Endothelial cell of umbilical vein (primary cell): ENCODE measurements at regions not wholly inside any gene's neighbourhood (a gene's known extent, or its start where the extent isn't known, plus 50 kb on each side); places are given as distances from the start of the nearest gene placed in this dataset.
A peak's percentile ranks its signal among the peaks of the same experiment; 100 is the strongest.

Experiments used
- BruUV-seq: library from RNA; stranded (reverse); fragments of 400-500 nt; replicated peaks from 2 replicates; lab custom pipeline; 2021; lab: Mats Ljungman, UMichigan
- CTCF ChIA-PET: fragments of 300-600, 350-600 bp; sonication (Branson Sonifier 250); formaldehyde crosslinking; loops from one replicate; lab custom pipeline; 2021; ENCODE audit warnings: antibody characterized with exemption, inconsistent platforms; lab: Charles Lee
- POLR2A ChIA-PET: fragments of 300-600, 350-600 bp; sonication (Branson Sonifier 250); formaldehyde crosslinking; loops from one replicate; lab custom pipeline; 2021; ENCODE audit warnings: antibody characterized with exemption, inconsistent platforms; lab: Charles Lee
- DNase-seq: peaks from one replicate; pipeline ENCODE4 v3.0.0-alpha.2; 2011; ENCODE audit warnings: low read depth, low spot score
- FAIRE-seq: peaks from 2 replicates; lab custom pipeline; 2011; peaks lifted over from hg19 to GRCh38; lab: Jason Lieb, UNC
- H2AFZ ChIP-seq: 2 replicates; pipeline ENCODE4 v1.6.0; 2012; ENCODE audit warnings: low read depth, low read length, control low read depth, inconsistent platforms
- H3K27ac ChIP-seq: 2 replicates; pipeline ENCODE4 v1.5.1; 2011; ENCODE audit warnings: low read depth, mild to moderate bottlenecking, control low read depth, low read length, moderate library complexity; ENCODE audit not compliant: insufficient read depth
- H3K27me3 ChIP-seq, 2 experiments: 2 replicates each; pipeline versions ENCODE4 v1.6.0 to v1.6.1; 2011; ENCODE audit warnings: low read length in 2 of 2, mixed read lengths in 1 of 2; ENCODE audit not compliant: control insufficient read depth in 2 of 2, insufficient read depth in 2 of 2
- H3K36me3 ChIP-seq, 2 experiments: 2 replicates in 1 of 2; 3 replicates in 1 of 2; pipeline ENCODE4 v1.5.1; 2011; ENCODE audit warnings: low read length in 2 of 2, mild to moderate bottlenecking in 1 of 2, moderate library complexity in 1 of 2; ENCODE audit not compliant: control insufficient read depth in 2 of 2, insufficient read depth in 2 of 2; ENCODE audit errors: extremely low read depth in 1 of 2
- H3K4me1 ChIP-seq: 3 replicates; pipeline ENCODE4 v1.5.1; 2011; ENCODE audit warnings: mild to moderate bottlenecking, low read length; ENCODE audit not compliant: control insufficient read depth, insufficient read depth; ENCODE audit errors: extremely low read depth
- H3K4me2 ChIP-seq: 2 replicates; pipeline ENCODE4 v1.6.1; 2011; ENCODE audit warnings: low read length, control low read depth, mixed read lengths; ENCODE audit not compliant: insufficient read depth
- H3K4me3 ChIP-seq, 3 experiments: fragments of 200-600 bp in 1 of 3; sonication (generic), shearing (Covaris generic) in 1 of 3; replicated peaks in 1 of 3; 2 replicates each; pipeline ENCODE4 v1.5.1; 2011 to 2016; ENCODE audit warnings: control low read depth in 3 of 3, low read length in 3 of 3, mild to moderate bottlenecking in 2 of 3, inconsistent platforms in 1 of 3, low read depth in 1 of 3, moderate library complexity in 1 of 3; ENCODE audit not compliant: insufficient read depth in 1 of 3
- H3K79me2 ChIP-seq: 2 replicates; pipeline ENCODE4 v1.6.0; 2012; ENCODE audit warnings: low read length, inconsistent platforms; ENCODE audit not compliant: control insufficient read depth, insufficient read depth
- H3K9ac ChIP-seq: replicated peaks from 2 replicates; pipeline ENCODE3; 2011; ENCODE audit warnings: low read length, control low read depth; ENCODE audit not compliant: insufficient read depth; ENCODE audit errors: extremely low read depth
- H3K9me1 ChIP-seq: replicated peaks from 3 replicates; pipeline ENCODE4 v1.6.0; 2011; ENCODE audit warnings: mild to moderate bottlenecking, low read length; ENCODE audit not compliant: control insufficient read depth, insufficient read depth; ENCODE audit errors: extremely low read depth
- H3K9me3 ChIP-seq: replicated peaks from 2 replicates; pipeline ENCODE4 v1.5.1; 2012; ENCODE audit warnings: low read length, inconsistent platforms; ENCODE audit not compliant: control insufficient read depth, insufficient read depth
- H4K20me1 ChIP-seq: replicated peaks from 2 replicates; pipeline ENCODE3; 2011; ENCODE audit warnings: mild to moderate bottlenecking, low read length; ENCODE audit not compliant: control insufficient read depth, insufficient read depth; ENCODE audit errors: extremely low read depth
- CTCF ChIP-seq, 2 donors: IDR thresholded peaks; 1 replicate in 1 of 2; 2 replicates in 1 of 2; pipeline ENCODE4 v1.5.1; 2011; ENCODE audit warnings: low read length in 2 of 2, mild to moderate bottlenecking in 2 of 2, moderate library complexity in 2 of 2, control low read depth in 1 of 2, inconsistent platforms in 1 of 2, low read depth in 1 of 2; ENCODE audit not compliant: insufficient read depth in 1 of 2; ENCODE audit errors: extremely low read depth in 1 of 2
- EZH2 ChIP-seq: IDR thresholded peaks from 2 replicates; pipeline ENCODE4 v1.6.1; 2012; ENCODE audit warnings: borderline replicate concordance, low read depth, mild to moderate bottlenecking, moderate library complexity, low read length, inconsistent platforms; ENCODE audit not compliant: severe bottlenecking
- FOS ChIP-seq: IDR thresholded peaks from 2 replicates; pipeline ENCODE4 v1.6.1; 2011; ENCODE audit warnings: mild to moderate bottlenecking, low read length, moderate library complexity, borderline replicate concordance; ENCODE audit not compliant: insufficient read depth
- GATA2 ChIP-seq: IDR thresholded peaks from 2 replicates; pipeline ENCODE4 v1.7.0; 2011; ENCODE audit warnings: low read depth, mild to moderate bottlenecking, moderate library complexity, mixed read lengths, low read length; ENCODE audit not compliant: insufficient read length, insufficient read depth
- JUN ChIP-seq: IDR thresholded peaks from 2 replicates; pipeline ENCODE4 v1.6.1; 2011; ENCODE audit warnings: borderline replicate concordance, low read depth; ENCODE audit not compliant: insufficient read length, insufficient read depth
- MYC ChIP-seq: IDR thresholded peaks from one replicate; pipeline ENCODE4 v1.6.1; 2011; ENCODE audit warnings: mild to moderate bottlenecking, low read depth, low read length
- POLR2A ChIP-seq: IDR thresholded peaks from 2 replicates; pipeline ENCODE4 v1.6.1; 2012; ENCODE audit warnings: low read depth, mild to moderate bottlenecking, control low read depth, low read length
- POLR2AphosphoS5 ChIP-seq: IDR thresholded peaks from 2 replicates; pipeline ENCODE4 v1.6.1; 2012; ENCODE audit warnings: low read depth, mild to moderate bottlenecking, control low read depth, low read length, moderate library complexity; ENCODE audit not compliant: insufficient read depth
- dilution Hi-C: fragments of 300-500 bp; cut with MboI; formaldehyde crosslinking; loops from one replicate; pipeline ENCODE4 v1.15.0; 2019; ENCODE audit warnings: low sequenced_read_pairs; ENCODE audit not compliant: extremely low pct_ligation_motif_present
- intact Hi-C: fragments of 100-400 bp; cut with micrococcal nuclease; formaldehyde crosslinking; loops from one replicate; pipeline ENCODE4 v1.10.0; 2022
- TF ChIP-seq, protein P1 (sequence below): IDR thresholded peaks from 2 replicates; pipeline ENCODE4 v1.6.1; 2011; ENCODE audit not compliant: insufficient read depth, insufficient read length

DNA sequence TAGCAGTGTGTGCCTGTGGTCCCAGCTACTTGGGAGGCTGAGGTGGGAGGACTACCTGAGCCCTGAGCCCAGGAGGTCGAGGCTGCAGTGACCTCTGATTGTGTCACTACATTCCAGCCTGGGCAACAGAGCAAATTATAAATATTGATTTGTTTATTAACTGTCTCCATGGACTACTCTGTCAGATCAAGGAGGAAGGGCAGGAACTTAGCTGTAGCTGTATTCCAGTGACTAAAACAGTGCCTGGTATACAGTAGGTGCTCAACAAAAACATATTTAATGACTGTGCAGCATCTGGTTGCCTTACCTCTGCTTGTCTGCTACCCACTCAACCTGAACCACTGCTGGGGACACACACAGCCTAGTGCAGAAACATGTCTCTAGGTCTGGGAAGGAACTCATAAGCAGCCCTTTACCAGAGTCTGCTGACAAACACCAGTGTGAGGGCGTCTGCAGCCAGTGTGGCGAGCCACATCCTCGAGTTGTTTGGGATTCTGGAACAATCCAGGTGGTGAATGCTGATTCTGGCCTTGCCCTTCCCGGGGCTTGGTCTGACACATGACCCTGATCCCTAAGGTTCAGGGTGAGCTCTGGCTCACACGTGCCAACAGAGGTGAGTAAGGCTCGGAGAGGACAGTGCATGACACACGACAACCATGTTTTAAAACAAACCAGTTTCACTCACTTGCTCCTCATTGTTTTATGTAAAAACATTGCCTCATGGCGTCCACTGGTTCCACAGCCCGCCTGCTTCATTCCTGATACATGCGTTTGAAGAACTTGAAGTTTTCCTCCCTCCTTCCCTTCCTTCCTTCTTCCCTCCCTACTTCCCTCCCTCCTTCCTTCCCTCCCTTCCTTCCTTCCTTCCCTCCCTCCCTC lies 117.9 kb upstream of the ZNF217 start:
- Histone ChIP-seq H3K36me3 (no peaks in the 10 kb centered on the region), H3K27ac (no peak overlapping the region), H2AFZ (no peak overlapping the region), H3K79me2 (no peaks in the 10 kb centered on the region), H3K9me3 (no peaks in the 10 kb centered on the region), H3K4me1 (no peaks in the 10 kb centered on the region), H3K9ac (no peak overlapping the region), H3K4me3 (no peak overlapping the region), H3K4me2 (no peak overlapping the region), H3K9me1 (no peaks in the 10 kb centered on the region), H4K20me1 (no peaks in the 10 kb centered on the region), H3K27me3 (no peaks in the 10 kb centered on the region)
- CTCF ChIA-PET: interaction anchor here (1.3 kb wide), 1 partner anchor 204 kb away, joined by 3 read pairs; no protein-coding TSS in a partner anchor
- POLR2A ChIA-PET: no interaction called here
- dilution Hi-C loops: no loop called here
- intact Hi-C loops: loop anchor here (10.0 kb wide), 1 partner anchor 627 kb away; no protein-coding TSS in a partner anchor
- TF ChIP-seq EZH2 (no peak), GATA2 (no peak), MYC (no peak)
- TF ChIP-seq, protein P1, sequence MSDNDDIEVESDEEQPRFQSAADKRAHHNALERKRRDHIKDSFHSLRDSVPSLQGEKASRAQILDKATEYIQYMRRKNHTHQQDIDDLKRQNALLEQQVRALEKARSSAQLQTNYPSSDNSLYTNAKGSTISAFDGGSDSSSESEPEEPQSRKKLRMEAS: no peak
- no peak for FAIRE-seq
- DNase-seq: no peak
- BruUV-seq: no TSS peak

GRCh38 chr20:53708129-53708968 lies 114.7 kb upstream of the ZNF217 start:
- BruUV-seq: no TSS peak
- H3K4me1 ChIP-seq: no peaks in the 10 kb centered on the region
- no peaks in the 10 kb centered on the region for H3K79me2 ChIP-seq
- dilution Hi-C loops: no loop called here
- no peaks in the 10 kb centered on the region for H3K27me3 ChIP-seq
- no peaks in the 10 kb centered on the region for H4K20me1 ChIP-seq
- ChIA-PET POLR2A (no interaction called here), CTCF (interaction anchor here (0.7 to 1.8 kb wide), 6 partner anchors 11 to 231 kb away, joined by 3 to 7 read pairs (median 3); no protein-coding TSS in a partner anchor)
- no peak overlapping the region for H3K4me2 ChIP-seq
- no peak overlapping the region for H2AFZ ChIP-seq
- H3K36me3 ChIP-seq: no peaks in the 10 kb centered on the region
- no peaks in the 10 kb centered on the region for H3K9me3 ChIP-seq
- no peak overlapping the region for H3K27ac ChIP-seq
- no peak overlapping the region for H3K4me3 ChIP-seq
- no peak overlapping the region for H3K9ac ChIP-seq
- intact Hi-C loops: no loop called here
- FAIRE-seq (peak; percentile 78), DNase-seq (no peak)
- TF ChIP-seq, protein P1: no peak
- no peak for TF ChIP-seq FOS
- TF ChIP-seq POLR2AphosphoS5: no peak
- no peak for TF ChIP-seq MYC
- no peak for TF ChIP-seq EZH2
- no peak for TF ChIP-seq JUN
- TF ChIP-seq CTCF (IDR thresholded peaks at IDR 0.05; ENCODE audit: extremely low read depth in 1 of 2, insufficient read depth in 1 of 2, low read depth in 1 of 2, low read length in 2 of 2): no peak
- no peak for TF ChIP-seq POLR2A
- TF ChIP-seq GATA2: no peak
- H3K9me1 ChIP-seq: no peaks in the 10 kb centered on the region
